Activated naive CD4-positive, alpha-beta T cell treated with Interleukin-2 at 50 U/mL for 16 hours (primary cell): ENCODE measurements at regions not wholly inside any gene's neighbourhood (a gene's known extent, or its start where the extent isn't known, plus 50 kb on each side); places are given as distances from the start of the nearest gene placed in this dataset.
"Not testable (repeated sequence)": the region's sequence is repeated elsewhere in the genome, so short reads cannot be mapped to it uniquely, and the experiment has no call there.

Source experiments
- DNase-seq: peaks from one replicate; pipeline ENCODE4 v3.0.0-alpha.2; 2020

DNA sequence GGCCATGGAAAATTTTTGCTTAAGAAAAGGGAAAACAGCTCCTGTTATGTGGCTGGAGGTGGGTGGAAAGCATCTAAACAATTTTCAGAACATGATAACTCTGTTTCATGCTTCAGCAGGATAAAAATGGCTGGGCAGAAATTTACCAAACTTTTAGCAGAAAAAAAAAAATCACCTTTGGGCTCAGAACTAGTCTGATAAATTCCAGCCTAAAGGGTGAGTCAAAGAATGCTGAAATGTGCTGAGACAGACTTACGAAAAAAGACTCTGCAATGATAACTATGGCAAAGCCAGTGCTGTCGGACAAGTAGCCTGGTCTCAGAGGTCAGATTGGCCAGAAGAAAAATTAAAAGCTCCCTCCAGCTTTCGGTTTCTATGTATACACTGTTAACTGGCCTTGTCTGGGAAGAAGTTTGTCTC lies 123.6 kb downstream of the LRATD1 start:
- no peak for DNase-seq

DNA sequence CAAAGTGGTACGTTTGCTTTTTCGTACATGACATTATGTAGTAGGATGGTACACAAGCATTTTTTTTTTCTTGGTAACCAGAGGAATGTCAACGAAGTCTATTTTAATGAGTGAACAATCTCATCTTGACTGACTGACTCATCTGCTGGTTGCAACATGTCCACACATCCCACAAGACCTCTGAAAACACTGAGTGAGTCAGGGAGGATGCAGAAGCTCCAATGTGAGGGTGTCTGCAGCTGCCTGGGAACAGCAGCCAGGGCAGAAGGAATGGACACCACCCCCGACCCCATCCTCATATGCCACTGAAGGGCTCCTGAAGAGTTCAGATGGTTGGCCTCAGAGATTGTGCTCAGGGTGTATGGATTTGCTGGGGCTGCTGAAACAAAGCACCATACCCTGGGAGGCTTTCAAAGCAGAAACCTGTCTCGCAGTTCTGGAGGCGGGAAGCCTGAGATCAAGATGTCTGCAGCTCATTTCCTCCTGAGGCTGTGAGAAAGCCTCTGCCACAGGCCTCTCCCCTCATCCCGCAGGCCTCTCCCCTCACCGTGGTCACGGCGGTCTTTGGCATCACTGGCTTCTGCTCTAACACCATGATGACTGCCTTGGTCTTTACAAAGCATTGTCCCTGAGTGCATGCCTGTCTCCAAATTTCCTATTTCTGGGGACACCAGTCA lies 124.6 kb downstream of the LRATD1 start:
- DNase-seq: no peak

DNA sequence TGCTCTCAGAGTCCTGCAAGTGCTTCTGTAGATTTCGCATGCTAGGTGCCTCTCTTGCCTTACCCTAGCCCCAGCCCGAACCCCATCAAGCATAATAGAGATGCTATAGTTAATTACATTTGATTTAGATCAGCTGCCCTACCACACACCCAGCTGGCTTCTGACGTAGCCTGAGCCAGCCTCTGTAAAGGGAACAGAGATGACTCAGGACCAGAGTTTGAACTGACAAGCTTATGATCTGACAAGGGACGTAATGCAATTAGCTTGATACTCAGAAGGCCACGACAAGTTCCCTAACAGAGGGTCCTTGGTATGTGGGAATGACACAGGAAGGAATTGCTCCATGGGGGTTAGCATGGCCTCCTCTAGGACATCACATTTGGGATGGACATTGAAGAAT lies 126.6 kb downstream of the LRATD1 start:
- DNase-seq: no peak

DNA sequence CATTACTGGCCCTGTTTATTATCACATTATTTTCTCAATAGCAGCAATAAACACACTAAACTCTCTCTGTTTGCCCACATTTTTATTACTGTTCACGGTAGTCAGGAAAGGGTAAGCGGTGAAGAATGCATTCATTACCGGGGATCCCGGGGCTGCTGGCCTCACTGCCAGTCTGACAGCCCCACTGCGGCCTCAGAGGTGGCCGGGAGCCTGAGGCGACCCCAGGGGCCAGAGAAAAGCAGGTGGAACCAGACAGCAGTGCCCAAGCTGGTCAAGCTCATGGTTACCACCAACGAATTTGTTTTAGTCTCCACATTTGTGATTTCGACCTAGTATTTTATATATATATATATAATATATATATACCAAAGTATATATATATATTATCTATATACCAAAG lies 127.7 kb downstream of the LRATD1 start:
- no peak for DNase-seq

GRCh38 chr2:14761118-14761517 lies 128.6 kb downstream of the LRATD1 start:
- DNase-seq: no peak

DNA sequence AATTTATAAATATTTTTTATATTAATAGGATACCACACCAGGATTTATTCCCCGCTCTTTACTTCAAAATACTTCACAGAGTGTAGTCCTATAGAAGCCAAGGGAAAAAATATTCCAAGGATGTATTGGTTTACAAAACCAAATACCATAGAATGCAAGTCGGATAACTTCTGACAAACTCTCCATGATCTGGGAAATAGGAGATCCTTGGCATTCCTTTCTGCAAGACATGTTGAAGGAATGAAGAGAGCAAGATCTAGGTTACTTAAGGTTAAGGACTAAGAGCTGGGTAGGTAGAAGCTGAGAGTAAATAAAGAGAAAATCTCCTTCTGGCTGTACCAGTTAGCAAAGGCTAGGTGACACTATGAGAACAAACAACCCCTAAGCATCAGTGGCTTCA lies 141.2 kb downstream of the LRATD1 start:
- no peak for DNase-seq

DNA sequence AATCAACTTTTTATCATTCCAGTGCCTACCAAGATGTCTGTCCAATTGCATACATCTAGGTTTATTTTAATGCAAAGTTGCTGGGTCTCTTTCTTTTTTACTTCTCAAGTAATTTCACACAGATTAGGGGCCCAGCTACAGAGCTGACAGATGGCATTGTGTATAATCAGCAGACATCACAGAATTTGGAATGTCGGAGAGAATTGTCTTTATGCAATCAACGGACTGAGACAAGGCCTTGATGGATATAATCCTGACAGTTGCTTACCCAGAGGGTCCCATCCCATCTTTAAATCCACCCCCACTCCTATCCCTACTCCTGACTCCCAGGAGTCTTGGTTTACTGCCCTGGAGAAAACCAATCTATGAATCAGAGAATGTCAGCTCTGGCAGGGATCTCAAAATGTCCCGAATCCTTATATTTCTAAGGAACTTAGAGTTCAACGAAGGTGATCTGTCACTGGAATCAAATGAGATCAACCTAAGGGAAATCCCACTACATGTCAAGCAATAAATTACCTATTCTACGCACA lies 142.0 kb downstream of the LRATD1 start:
- DNase-seq: no peak

DNA sequence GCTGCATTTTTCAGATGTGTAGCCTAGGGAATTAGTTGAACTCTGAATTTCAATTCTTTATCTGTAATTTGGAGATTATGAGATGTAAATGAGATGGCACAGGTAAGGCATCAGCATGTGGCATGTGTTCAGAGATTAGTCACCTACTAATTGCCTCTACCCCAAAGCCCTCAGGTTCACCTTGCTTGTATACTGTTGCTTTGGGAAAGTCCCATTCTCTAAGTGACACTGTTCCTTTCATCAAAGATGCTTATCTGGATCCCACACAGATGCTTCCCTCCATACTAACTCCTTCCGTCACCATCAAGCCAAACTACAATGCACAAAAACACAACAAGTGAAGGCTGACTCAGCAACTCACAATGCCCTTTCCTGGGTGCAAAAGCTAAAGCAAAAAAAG lies 143.7 kb downstream of the LRATD1 start:
- DNase-seq: no peak

DNA sequence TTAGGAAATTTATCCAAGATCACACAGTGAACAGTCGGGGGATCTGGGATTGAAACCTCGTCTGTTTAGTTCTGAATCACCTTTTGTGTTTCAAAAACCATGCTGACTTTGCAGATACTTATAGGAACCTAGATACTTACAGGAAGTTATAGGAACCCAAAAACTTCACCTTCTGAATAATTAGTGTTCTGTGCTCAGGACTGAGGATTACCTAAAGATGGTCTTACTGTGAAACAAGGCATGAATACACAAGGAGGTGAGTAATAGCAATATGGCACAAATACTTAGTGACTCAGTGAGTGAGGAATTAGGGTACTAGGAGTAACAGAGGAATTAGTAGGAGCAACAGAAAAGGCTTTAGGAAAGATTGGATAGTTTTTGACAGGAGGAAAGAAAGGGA lies 145.5 kb downstream of the LRATD1 start:
- no peak for DNase-seq

DNA sequence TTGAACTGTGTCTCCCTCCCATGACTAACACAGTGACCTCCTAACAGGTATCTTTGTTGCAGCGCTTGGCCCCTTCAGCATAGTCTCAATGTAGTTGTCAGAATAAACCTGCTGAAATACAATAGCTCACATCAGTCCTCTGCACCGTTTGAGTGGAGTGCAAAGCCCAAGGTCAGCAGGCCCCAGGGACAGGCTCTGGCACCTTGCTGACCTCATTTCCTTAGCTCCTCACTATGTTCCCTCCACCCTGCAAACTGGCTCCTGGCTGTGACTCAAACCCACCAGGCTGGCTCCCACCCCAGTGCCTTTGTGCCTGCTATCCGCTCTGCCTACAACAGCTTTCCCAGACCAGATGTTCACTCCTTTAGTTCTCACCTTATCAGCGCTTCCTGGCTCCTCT lies 146.7 kb downstream of the LRATD1 start:
- DNase-seq: no peak

GRCh38 chr2:14781142-14781541 lies 148.6 kb downstream of the LRATD1 start:
- no peak for DNase-seq

DNA sequence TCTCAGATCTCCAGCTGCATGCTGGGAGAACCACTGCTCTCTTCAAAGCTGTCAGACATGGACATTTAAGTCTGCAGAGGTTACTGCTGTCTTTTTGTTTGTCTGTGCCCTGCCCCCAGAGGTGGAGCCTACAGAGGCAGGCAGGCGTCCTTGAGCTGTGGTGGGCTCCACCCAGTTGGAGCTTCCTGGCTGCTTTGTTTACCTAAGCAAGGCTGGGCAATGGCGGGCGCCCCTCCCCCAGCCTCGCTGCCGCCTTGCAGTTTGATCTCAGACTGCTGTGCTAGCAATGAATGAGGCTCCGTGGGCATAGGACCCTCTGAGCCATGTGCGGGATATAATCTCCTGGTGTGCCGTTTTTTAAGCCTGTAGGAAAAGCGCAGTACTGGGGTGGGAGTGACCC lies 156.3 kb downstream of the LRATD1 start:
- DNase-seq: not testable (repeated sequence)

- no peak for DNase-seq
Observed at GRCh38 chr2:14790041-14790640, 157.6 kb downstream of the LRATD1 start.

DNA sequence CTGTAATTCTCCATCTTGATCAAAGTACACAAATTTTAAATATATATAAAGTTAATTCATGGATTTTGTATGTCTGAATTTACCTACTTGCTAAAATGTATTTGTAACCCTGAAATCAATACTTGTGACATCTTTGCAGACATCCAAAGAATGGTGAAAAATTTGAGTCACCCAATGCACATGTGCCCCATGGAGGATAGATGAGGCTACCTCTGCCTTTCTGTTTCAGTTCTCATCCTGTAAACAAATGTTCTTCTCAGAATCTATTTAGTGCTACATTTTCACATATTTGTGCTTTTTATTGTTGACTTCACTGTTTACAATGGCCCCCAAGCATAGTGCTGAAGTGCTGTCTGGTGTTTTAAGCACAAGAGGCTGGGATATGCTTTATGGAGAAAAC lies 171.5 kb downstream of the LRATD1 start:
- no peak for DNase-seq

DNA sequence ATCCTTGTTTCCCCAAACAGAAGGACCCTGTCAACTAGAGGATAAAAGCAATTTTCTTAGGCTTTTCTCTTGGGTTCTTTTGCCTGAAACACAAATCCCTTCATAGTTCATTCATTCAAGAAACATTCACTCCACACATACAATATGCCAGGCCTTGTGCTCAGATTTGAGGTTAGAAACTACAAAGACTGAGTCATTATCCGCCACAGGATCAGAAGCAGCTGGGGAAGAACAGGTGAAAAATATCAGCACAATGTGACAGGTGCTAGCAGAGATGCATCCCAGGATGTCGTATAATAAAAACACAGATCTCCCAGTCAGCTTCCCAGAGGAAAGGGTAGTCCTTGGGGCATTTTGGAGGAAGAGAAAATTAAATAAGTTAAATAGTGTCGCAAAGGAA lies 172.4 kb downstream of the LRATD1 start:
- no peak for DNase-seq

GRCh38 chr2:14806613-14807012 lies 174.1 kb downstream of the LRATD1 start:
- no peak for DNase-seq

GRCh38 chr2:14815201-14815600 lies 182.7 kb downstream of the LRATD1 start:
- DNase-seq: no peak

GRCh38 chr2:14816069-14817060 lies 183.8 kb downstream of the LRATD1 start:
- no peak for DNase-seq

DNA sequence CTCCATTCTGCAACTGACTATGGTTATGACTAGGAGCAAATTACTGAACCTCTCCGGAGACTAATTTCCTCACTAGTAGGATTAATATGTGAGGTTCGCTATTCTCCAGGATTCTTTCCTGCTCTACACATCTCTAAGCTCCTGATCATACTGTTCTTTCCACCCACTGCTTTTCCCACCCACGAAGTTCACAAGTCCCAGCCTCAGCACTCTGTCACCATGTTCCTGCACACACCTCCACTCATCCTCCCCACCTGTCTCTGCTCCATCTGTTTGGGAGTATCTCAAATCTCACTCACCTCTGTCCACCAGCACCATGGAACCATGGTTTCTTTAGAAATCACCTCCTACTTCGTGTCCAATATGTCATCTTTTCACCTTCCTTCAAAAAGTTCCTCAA lies 185.3 kb downstream of the LRATD1 start:
- DNase-seq: no peak

- DNase-seq: no peak
Observed at GRCh38 chr2:14826518-14826917, 194.0 kb downstream of the LRATD1 start.

GRCh38 chr2:14827226-14828023 lies 194.9 kb downstream of the LRATD1 start:
- DNase-seq: no peak

GRCh38 chr2:14828223-14828622 lies 195.7 kb downstream of the LRATD1 start:
- DNase-seq: no peak

DNA sequence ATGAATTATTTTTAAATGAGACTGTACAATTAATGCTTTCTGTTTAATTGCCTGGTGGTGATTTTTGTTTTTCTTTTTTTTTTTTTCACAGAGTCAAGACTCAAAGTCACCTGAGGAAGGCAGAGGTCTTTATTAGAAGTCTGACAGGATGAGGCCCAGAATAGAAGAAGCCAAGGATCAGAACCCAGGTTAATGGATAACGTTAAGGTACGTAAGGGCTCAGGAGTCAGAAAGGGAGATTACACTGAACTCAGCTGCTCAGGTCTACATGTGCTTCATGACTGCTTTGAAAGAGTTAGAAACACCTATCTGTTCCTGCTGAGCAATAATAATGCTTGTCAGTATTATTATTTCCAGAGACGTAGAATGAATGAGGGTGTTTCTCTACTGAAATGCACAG lies 196.5 kb downstream of the LRATD1 start:
- no peak for DNase-seq
